ENCODE measurements at regions not wholly inside any gene's neighbourhood (a gene's known extent, or its start where the extent isn't known, plus 50 kb on each side); places are given as distances from the start of the nearest gene placed in this dataset.
A peak's percentile ranks its signal among the peaks of the same experiment; 100 is the strongest.

GRCh38 chr15:89391685-89392257 lies 57.1 kb upstream of the POLG start:
- Mint-ChIP-seq H3K4me1 (peaks cover 51% of the 10 kb centered on the region), H3K9me3 (no peaks in the 10 kb centered on the region), H3K4me3 (no peak overlapping the region), H3K27ac (no peak overlapping the region), H3K27me3 (ENCODE audit: insufficient read depth, low read depth, poor library complexity) (peaks cover 99% of the 10 kb centered on the region), H3K36me3 (ENCODE audit: low read depth) (no peaks in the 10 kb centered on the region; the same call in 2 of the 3 replicates)
- no peaks in the 10 kb centered on the region; the same call in 1 of the 2 replicates for H3K36me3 ChIP-seq (ENCODE audit: insufficient read depth)
- peaks cover 100% of the 10 kb centered on the region for H3K27me3 ChIP-seq (ENCODE audit: insufficient read depth)
- H3K27ac ChIP-seq (ENCODE audit: low read depth): no peak overlapping the region
- TF ChIP-seq ZNF462 (CRISPR knock-in tag; IDR thresholded peaks at IDR 0.05) (no peak), CTCF (conservative IDR thresholded peaks at IDR 0.05; ENCODE audit: low read depth in 2 of 2) (no peak)
- TF ChIP-seq, protein P1, sequence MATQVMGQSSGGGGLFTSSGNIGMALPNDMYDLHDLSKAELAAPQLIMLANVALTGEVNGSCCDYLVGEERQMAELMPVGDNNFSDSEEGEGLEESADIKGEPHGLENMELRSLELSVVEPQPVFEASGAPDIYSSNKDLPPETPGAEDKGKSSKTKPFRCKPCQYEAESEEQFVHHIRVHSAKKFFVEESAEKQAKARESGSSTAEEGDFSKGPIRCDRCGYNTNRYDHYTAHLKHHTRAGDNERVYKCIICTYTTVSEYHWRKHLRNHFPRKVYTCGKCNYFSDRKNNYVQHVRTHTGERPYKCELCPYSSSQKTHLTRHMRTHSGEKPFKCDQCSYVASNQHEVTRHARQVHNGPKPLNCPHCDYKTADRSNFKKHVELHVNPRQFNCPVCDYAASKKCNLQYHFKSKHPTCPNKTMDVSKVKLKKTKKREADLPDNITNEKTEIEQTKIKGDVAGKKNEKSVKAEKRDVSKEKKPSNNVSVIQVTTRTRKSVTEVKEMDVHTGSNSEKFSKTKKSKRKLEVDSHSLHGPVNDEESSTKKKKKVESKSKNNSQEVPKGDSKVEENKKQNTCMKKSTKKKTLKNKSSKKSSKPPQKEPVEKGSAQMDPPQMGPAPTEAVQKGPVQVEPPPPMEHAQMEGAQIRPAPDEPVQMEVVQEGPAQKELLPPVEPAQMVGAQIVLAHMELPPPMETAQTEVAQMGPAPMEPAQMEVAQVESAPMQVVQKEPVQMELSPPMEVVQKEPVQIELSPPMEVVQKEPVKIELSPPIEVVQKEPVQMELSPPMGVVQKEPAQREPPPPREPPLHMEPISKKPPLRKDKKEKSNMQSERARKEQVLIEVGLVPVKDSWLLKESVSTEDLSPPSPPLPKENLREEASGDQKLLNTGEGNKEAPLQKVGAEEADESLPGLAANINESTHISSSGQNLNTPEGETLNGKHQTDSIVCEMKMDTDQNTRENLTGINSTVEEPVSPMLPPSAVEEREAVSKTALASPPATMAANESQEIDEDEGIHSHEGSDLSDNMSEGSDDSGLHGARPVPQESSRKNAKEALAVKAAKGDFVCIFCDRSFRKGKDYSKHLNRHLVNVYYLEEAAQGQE (IDR thresholded peaks at IDR 0.05; ENCODE audit: unreplicated experiment): no peak
- H3K4me1 ChIP-seq (ENCODE audit: insufficient read depth): peaks cover 41% of the 10 kb centered on the region
- H3K4me3 ChIP-seq: no peak overlapping the region
- DNase-seq (ENCODE audit: low spot score) (no peak), ATAC-seq (peak; percentile 12)
- H4K20me1 ChIP-seq (replicated peaks; ENCODE audit: insufficient read depth): peaks cover 15% of the 10 kb centered on the region
- no peak overlapping the region for H3K4me2 ChIP-seq
- no peaks in the 10 kb centered on the region for H3K9me2 ChIP-seq (ENCODE audit: insufficient read depth)
- no peaks in the 10 kb centered on the region for H3F3A ChIP-seq (replicated peaks; ENCODE audit: low read depth)
- H2AFZ ChIP-seq: no peak overlapping the region
- H3K79me2 ChIP-seq (replicated peaks; ENCODE audit: insufficient read depth): no peaks in the 10 kb centered on the region
